ENCODE measurements at regions not wholly inside any gene's neighbourhood (a gene's known extent, or its start where the extent isn't known, plus 50 kb on each side); places are given as distances from the start of the nearest gene placed in this dataset.
"Not testable (repeated sequence)": the region's sequence is repeated elsewhere in the genome, so short reads cannot be mapped to it uniquely, and the experiment has no call there.

DNA sequence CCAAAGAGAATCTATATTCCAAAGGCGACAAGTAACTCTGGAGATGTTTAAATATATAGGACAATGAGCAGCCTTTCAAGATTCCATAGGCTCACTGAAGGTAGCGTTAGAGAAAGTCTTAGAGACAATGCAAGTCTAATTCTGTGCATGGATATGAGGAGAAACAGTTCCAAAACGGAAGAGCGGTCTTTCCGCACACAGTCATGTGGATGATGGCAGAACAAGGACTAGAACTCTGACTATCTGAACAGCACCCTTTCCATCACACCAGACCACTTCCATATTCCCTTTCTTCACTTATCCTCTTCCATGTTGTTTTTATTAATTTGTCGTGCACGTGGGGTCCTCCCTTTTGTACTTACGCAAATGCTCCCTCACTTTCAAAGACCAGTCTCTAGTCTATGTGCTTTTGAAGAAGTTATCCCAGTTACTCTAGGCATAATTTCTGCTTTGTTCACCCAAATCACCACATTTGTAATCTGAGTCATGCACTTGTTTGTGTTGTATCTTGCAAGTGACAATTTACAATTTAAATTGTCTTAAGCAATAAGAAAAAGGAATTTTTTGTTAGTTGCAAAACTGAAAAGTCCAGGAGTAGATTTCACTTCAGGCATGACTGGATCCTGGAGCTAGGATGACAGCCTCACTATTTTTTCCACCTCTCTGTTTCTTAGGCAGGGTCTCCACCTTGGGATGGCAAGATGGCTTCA lies 116.0 kb upstream of the ADRA1B start:
- peaks cover 3% of the 10 kb centered on the region for H3K4me1 Mint-ChIP-seq (ENCODE audit: low read depth)
- H3K27ac Mint-ChIP-seq: no peak overlapping the region
- no peak for DNase-seq (ENCODE audit: low spot score)
- H3K9me3 Mint-ChIP-seq: no peaks in the 10 kb centered on the region
- no peak overlapping the region for H3K4me3 Mint-ChIP-seq
- H3K36me3 Mint-ChIP-seq (ENCODE audit: low read depth): no peaks in the 10 kb centered on the region
- peaks cover 14% of the 10 kb centered on the region for H3K27me3 Mint-ChIP-seq (ENCODE audit: low read depth)

DNA sequence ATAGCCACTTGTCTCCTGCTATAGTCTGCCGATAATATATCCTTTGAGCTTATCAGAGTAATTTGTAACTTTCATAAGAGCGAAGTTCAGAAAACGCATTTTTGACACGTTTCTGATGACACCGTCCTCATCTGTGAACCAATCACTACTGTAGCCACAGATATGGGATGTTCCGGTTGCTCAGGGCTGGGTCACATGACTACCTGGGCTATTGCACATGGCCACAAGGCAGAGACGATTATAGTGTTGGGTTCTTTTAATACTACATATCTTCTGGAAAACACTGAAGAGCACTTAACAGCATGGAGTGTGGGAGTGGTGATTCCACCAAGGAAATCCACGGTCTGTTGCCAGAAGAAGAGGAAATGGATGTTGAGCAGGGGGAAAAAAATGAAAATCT lies 115.0 kb upstream of the ADRA1B start:
- Mint-ChIP-seq H3K36me3 (ENCODE audit: low read depth) (no peaks in the 10 kb centered on the region), H3K4me1 (ENCODE audit: low read depth) (peaks cover 3% of the 10 kb centered on the region), H3K27ac (no peak overlapping the region), H3K27me3 (ENCODE audit: low read depth) (peaks cover 14% of the 10 kb centered on the region), H3K9me3 (no peaks in the 10 kb centered on the region), H3K4me3 (no peak overlapping the region)
- DNase-seq (ENCODE audit: low spot score): no peak

DNA sequence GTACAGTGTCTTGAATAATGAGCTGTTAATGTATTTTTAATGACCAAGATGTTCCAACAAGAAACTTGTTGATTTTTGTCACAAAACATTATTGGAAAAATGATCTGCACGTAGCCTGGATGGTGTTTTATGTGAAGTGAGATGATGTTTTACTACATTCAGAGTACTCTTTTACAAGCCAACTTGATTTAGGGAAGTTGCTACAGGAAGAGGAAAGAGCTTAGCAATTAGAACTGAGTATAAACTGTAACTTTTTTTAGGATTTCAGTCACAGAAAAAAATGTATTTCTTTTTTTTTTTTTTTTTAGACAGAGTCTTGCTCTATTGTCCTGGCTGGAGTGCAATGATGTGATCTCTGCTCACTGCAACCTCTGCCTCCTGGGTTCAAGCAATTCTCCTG lies 113.6 kb upstream of the ADRA1B start:
- Mint-ChIP-seq H3K4me1 (ENCODE audit: low read depth) (peaks cover 3% of the 10 kb centered on the region), H3K27ac (no peak overlapping the region), H3K27me3 (ENCODE audit: low read depth) (peaks cover 18% of the 10 kb centered on the region), H3K36me3 (ENCODE audit: low read depth) (no peaks in the 10 kb centered on the region), H3K9me3 (peaks cover 4% of the 10 kb centered on the region), H3K4me3 (no peak overlapping the region)
- DNase-seq (ENCODE audit: low spot score): no peak

DNA sequence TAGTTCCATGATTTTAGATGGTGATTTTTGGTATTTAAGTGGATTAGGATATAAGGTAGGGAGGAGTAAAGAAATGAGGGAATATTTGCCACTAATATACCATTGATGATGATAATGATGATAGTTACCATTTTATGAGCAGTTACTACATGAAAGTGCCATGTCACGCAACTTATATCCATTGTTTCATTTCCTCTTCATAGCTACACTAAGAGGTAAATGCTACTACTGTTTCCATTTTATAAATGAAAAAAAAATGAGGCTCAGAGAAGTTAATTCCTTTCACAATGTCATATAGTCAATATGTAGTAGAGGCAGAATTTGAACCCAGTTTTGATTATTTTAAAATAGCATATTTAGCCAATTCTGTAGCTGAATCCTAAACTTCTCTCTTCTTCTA lies 112.2 kb upstream of the ADRA1B start:
- DNase-seq (ENCODE audit: low spot score): no peak
- Mint-ChIP-seq H3K27ac (no peak overlapping the region), H3K4me1 (ENCODE audit: low read depth) (no peaks in the 10 kb centered on the region), H3K36me3 (ENCODE audit: low read depth) (no peaks in the 10 kb centered on the region), H3K9me3 (peaks cover 4% of the 10 kb centered on the region), H3K27me3 (ENCODE audit: low read depth) (peaks cover 17% of the 10 kb centered on the region), H3K4me3 (no peak overlapping the region)

DNA sequence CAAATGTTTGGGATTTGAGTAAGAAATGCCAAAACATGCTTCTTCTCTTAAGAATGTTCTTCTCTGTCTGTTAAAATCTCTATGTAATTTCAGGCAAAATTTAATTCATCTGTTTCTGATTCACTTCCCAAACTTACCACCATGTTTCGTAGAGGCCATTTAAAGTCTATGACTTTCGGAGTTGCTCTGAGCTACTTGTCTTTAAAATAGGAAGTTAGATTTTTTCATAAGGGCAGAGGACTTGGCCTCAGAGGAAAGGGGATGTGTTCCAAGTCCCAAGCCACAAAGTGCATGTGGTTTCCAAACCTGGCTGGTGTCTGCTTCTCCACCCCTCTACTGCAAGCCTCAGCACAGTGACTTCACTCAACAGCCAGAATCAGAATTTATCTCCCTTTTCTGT lies 111.3 kb upstream of the ADRA1B start:
- DNase-seq (ENCODE audit: low spot score): no peak
- Mint-ChIP-seq H3K27me3 (ENCODE audit: low read depth) (peaks cover 17% of the 10 kb centered on the region), H3K36me3 (ENCODE audit: low read depth) (no peaks in the 10 kb centered on the region), H3K9me3 (peaks cover 4% of the 10 kb centered on the region), H3K27ac (no peak overlapping the region), H3K4me1 (ENCODE audit: low read depth) (no peaks in the 10 kb centered on the region), H3K4me3 (no peak overlapping the region)

DNA sequence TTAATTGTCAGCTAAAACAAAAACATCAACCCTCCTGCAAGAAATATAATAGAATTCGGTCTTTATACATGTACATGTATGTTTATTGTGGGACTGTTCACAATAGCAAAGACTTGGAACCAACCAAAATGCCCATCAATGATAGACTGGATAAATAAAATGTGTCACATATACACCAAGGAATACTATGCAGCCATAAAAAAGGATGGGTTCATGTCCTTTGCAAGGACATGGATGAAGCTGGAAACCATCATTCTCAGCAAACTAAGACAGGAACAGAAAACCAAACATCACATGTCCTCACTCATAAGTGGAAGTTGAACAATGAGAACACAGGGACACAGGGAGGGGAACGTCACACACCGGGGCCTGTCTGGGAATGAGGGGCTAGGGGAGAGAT lies 109.1 kb upstream of the ADRA1B start:
- peaks cover 11% of the 10 kb centered on the region for H3K27me3 Mint-ChIP-seq (ENCODE audit: low read depth)
- H3K4me3 Mint-ChIP-seq; H3K27ac Mint-ChIP-seq; H3K36me3 Mint-ChIP-seq (ENCODE audit: low read depth); DNase-seq (ENCODE audit: low spot score); H3K9me3 Mint-ChIP-seq; H3K4me1 Mint-ChIP-seq (ENCODE audit: low read depth): not testable (repeated sequence)

DNA sequence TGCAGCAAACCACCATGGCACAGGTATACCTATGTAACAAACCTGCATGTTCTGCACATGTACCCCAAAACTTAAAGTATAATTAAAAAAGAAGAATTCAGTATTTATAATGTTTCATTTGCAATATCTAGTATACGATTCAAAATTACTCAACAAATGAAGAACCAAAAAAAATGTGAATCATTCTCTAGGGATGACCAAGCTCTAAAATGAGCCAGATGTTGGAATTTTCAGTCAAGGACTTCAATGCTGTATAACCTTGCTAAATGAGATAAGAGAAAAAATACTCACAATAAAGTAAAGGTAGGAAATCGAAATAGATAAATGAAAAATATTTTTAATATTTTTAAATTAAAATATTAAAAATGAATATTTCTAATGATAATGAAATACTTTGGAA lies 108.7 kb upstream of the ADRA1B start:
- Mint-ChIP-seq H3K9me3 (peaks cover 4% of the 10 kb centered on the region), H3K36me3 (ENCODE audit: low read depth) (no peaks in the 10 kb centered on the region), H3K4me1 (ENCODE audit: low read depth) (no peaks in the 10 kb centered on the region), H3K27ac (no peak overlapping the region), H3K4me3 (no peak overlapping the region), H3K27me3 (ENCODE audit: low read depth) (peaks cover 10% of the 10 kb centered on the region)
- no peak for DNase-seq (ENCODE audit: low spot score)

DNA sequence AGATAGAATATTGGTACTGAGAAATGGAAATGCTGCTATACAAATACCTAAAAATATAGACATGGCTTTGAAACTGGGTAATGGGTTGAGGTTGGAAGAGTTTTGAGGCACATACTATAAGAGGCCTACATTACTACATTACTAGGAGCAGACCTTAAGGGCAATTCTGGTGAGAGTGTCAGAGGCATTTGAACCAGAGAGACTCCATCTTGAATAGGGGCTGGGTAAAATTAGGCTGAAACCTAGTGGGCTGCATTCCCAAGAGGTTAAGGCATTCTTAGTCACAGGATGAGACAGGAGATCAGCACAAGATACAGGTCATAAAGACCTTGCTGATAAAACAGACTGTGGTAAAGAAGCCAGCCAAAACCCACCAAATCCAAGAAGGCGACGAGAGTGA lies 104.6 kb upstream of the ADRA1B start:
- DNase-seq (ENCODE audit: low spot score): no peak
- Mint-ChIP-seq H3K36me3 (ENCODE audit: low read depth) (no peaks in the 10 kb centered on the region), H3K4me1 (ENCODE audit: low read depth) (no peaks in the 10 kb centered on the region), H3K4me3 (no peak overlapping the region), H3K9me3 (peaks cover 7% of the 10 kb centered on the region), H3K27me3 (ENCODE audit: low read depth) (peaks cover 2% of the 10 kb centered on the region), H3K27ac (no peak overlapping the region)

DNA sequence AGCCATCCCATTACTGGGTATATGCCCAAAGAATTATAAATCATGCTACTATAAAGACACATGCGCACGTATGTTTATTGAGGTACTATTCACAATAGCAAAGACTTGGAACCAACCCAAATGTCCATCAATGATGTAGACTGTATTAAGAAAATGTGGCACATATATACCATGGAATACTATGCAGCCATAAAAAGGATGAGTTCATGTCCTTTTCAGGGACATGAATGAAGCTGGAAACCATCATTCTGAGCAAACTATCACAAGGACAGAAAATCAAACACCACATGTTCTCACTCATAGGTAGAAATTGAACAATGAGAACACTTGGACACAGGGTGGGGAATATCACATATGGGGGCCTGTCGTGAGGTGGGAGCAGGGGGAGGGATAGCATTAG lies 103.5 kb upstream of the ADRA1B start:
- H3K9me3 Mint-ChIP-seq; H3K36me3 Mint-ChIP-seq (ENCODE audit: low read depth); DNase-seq (ENCODE audit: low spot score); H3K27me3 Mint-ChIP-seq (ENCODE audit: low read depth); H3K4me3 Mint-ChIP-seq; H3K4me1 Mint-ChIP-seq (ENCODE audit: low read depth); H3K27ac Mint-ChIP-seq: not testable (repeated sequence)

DNA sequence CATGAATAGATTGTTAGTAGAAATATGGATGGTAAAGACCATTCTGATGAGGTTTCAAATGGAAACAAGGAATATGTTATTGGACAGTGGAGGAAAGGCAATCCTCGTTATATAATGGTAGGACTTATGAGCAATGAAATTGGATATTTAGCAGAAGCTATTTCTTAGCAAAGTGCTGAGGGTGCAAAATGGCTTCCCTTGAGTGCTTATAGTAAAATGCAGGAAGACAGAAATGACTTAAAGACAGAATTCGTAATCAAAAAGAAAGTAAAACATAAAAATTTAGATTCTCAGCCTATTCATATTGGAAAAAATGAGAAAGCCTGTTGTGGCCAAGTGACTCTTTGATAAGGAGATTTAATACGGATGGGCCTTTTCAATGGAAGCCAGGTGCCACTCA lies 102.1 kb upstream of the ADRA1B start:
- Mint-ChIP-seq H3K4me1 (ENCODE audit: low read depth) (no peaks in the 10 kb centered on the region), H3K36me3 (ENCODE audit: low read depth) (no peaks in the 10 kb centered on the region), H3K4me3 (no peak overlapping the region), H3K27me3 (ENCODE audit: low read depth) (no peaks in the 10 kb centered on the region), H3K27ac (no peak overlapping the region), H3K9me3 (peaks cover 3% of the 10 kb centered on the region)
- DNase-seq (ENCODE audit: low spot score): no peak

DNA sequence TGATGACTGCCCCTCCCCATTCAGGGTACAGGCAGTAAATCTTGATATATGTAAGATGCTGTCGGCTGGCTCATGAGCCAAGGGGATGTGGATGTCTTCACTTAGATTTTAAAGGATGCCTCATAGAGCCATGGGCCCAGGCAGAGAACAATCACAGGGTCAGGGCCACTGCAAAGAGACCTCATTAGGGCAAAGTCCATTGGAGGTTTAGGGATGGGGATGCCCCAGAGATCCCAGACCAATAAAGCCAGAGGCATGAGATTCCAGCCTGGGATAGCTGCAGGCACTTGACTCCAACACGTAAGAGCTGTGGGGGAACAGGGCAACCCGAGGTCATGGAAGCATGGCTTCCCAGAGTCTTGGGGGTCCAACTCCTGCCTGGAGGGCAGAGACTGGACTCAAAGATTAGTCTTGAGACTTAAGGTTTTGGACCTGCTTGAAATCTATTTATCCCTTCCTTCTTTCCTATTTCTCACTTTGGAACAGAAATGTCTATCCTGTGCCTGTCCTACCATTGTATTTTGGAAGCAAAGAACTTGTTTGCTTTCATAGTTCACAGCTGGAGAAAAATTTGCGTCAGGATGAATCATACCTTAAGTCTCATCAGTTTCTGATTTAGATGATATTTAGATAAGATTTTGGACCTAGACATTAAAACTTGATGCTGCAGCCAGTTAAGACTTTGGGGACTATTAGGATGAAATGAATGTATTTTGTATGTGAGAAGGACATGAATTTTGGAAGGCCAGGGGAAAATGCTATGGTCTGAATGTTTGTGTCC lies 101.3 kb upstream of the ADRA1B start:
- peaks cover 3% of the 10 kb centered on the region for H3K9me3 Mint-ChIP-seq
- H3K27ac Mint-ChIP-seq: no peak overlapping the region
- H3K27me3 Mint-ChIP-seq (ENCODE audit: low read depth): peaks cover 2% of the 10 kb centered on the region
- no peak for DNase-seq (ENCODE audit: low spot score)
- no peaks in the 10 kb centered on the region for H3K4me1 Mint-ChIP-seq (ENCODE audit: low read depth)
- H3K4me3 Mint-ChIP-seq: no peak overlapping the region
- H3K36me3 Mint-ChIP-seq (ENCODE audit: low read depth): no peaks in the 10 kb centered on the region

DNA sequence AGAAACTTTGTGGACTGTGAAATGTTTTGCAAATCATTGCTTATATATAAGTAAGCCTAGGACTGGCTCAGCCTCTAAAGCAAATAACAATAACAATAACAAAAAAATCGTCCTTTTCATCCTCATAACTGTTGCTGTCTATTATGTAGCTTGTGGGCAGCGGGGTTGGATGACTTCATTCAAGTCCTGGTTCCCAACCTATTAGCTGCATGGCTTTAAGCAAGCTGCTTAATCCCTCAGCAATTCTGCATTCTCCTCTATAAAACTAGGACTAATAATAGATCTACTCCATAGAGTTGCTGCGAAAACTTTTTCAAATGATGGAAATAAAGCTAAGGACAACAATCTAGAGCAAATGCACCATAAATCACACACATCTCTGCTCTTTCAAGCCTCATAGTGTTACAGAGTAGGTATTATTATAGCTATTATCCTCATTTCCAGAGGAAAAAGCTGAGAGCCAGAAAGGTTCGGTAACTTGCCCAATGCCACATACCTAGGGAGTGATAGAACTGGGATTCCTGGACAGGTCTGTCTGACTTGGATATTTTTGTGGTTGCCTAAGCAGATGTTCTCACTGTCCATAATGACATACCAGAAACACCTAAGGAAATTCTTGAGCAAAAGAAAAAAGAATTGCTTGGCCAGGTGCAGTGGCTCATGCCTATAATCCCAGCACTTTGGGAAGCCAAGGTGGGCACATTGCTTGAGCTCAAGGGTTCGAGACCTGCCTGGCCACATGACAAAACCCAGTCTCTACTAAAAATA lies 98.8 kb upstream of the ADRA1B start:
- Mint-ChIP-seq H3K4me1 (ENCODE audit: low read depth) (no peaks in the 10 kb centered on the region), H3K27me3 (ENCODE audit: low read depth) (peaks cover 7% of the 10 kb centered on the region), H3K36me3 (ENCODE audit: low read depth) (no peaks in the 10 kb centered on the region)

DNA sequence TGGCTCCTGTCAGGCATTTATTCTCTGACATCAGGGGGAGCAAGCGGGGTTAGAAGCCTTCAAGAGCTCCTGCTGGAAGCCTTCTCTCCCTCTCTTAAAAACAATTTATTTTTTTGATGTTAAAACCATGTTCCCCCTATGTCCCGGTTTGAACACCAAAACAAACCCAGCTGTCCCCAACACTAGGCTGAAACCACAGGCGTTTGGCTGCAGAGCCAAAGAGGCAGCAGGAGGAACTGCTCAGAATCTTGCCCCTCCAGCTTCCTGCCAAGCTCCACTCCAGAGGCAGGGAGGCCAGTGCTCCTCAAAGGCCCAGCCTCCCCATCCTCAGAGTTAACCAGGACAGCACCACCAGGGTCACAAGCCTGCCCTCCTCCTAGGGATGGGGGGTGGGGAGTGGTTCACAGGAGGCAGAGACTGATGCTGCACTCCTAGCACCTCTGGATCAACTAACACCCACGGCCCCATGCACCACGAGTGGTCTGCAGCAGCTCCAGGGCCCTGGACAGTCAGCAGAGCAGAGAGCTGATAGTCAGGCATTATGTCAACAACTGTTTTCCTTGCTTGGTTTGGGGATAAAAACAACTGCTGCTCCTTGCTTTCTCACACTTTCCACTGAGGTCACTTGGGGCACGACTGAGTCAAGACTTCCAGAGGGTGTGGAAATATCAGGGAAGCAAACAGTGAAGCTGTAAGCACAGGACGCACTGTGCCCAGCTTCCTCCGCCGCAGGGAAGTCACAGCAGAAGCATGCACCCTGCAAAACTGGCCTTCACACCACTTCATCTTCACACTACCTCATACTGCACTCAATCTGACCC lies 96.5 kb upstream of the ADRA1B start:
- no peak for DNase-seq (ENCODE audit: low spot score)

More for the DNA sequence above, 98.8 kb upstream of the ADRA1B start:
- H3K9me3 Mint-ChIP-seq: peaks cover 3% of the 10 kb centered on the region
- no peak for DNase-seq (ENCODE audit: low spot score)
- no peak overlapping the region for H3K27ac Mint-ChIP-seq
- H3K4me3 Mint-ChIP-seq: no peak overlapping the region

More for the DNA sequence above, 96.5 kb upstream of the ADRA1B start:
- Mint-ChIP-seq H3K9me3 (no peaks in the 10 kb centered on the region), H3K4me1 (ENCODE audit: low read depth) (no peaks in the 10 kb centered on the region), H3K27ac (no peak overlapping the region), H3K36me3 (ENCODE audit: low read depth) (no peaks in the 10 kb centered on the region), H3K27me3 (ENCODE audit: low read depth) (peaks cover 7% of the 10 kb centered on the region), H3K4me3 (no peak overlapping the region)
